GM18505 (cell line): ENCODE measurements at regions not wholly inside any gene's neighbourhood (a gene's known extent, or its start where the extent isn't known, plus 50 kb on each side); places are given as distances from the start of the nearest gene placed in this dataset.
"Not testable (repeated sequence)": the region's sequence is repeated elsewhere in the genome, so short reads cannot be mapped to it uniquely, and the experiment has no call there.

Experiments
- ATAC-seq: cut with Tn5 transposase; IDR thresholded peaks from one replicate; pipeline ENCODE4 v1.9.1; 2021; ENCODE audit not compliant: unreplicated experiment
- POLR2A ChIP-seq: IDR thresholded peaks from 4 replicates; pipeline ENCODE4 v1.6.1; 2011; ENCODE audit warnings: borderline replicate concordance; ENCODE audit not compliant: insufficient read depth, insufficient read length; ENCODE audit errors: extremely low read depth

DNA sequence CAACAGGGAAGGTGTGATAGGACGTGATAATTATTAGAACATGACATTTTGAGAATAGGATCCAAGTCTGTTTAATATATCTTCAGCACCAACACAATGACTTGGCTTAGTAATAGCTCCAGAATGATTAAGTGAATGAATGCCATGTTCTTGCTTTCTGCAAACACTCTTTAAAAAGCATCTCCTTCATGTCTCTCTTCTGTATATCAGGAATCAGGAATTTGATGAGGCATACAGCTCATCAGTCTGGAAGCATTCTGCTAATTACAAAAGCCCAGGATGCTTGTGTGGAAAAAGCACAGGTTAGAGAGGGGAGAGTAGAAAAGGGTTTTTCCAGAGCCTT lies 113.0 kb upstream of the ZNF648 start:
- ATAC-seq: no peak
- TF ChIP-seq POLR2A: no peak

DNA sequence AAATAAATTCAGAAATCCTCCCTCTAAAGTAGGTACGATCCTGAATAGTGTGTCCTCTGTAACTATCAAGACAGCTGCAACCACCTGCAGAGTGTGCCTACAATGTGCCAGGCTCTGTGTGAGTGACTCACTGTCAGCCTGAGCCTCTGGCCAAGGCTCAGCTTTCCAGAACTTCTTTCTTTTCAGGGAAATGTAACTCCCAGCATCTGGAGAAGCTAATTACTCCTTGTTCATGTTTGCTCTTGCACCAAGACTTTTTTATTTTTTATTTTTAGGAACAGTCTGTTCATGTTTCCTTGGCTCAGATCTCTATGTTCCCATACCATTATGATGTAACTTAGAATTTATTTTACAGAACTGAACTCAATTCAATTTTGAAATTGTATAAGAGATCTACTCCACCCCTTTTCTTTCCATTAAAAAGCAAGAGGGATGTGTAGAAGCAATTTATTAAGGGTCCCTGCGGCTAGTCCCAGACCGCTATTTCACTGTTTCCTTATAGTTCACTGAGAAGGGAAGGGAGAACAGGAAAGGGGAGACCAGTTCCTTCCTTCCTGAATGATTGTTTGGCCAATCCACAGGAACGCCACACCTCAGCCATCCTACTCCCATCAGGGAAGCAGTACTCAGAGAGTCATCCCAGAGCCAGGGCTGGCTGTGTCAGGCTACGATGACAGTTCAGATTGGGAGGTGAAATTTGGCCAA lies 112.4 kb upstream of the ZNF648 start:
- ATAC-seq: no peak
- no peak for TF ChIP-seq POLR2A

DNA sequence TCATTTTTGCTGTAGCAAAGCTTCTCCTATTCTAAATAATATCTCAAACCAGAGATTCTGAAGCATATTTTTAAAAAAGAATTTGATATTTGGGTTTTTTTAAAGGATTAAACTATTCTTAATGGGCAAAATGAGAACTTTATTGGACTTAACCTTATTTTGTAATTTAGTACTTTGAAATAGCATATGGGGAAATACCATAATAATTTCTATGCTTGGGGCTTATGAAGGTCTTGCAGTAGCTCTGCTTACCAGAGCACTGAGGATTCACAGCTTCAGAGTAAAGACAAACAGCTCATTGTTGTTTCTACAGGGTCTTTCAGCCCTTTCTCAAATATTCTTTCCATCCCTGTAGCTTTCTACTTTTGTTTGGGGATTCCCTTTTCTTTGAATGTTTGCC lies 111.2 kb upstream of the ZNF648 start:
- ATAC-seq: no peak
- no peak for TF ChIP-seq POLR2A

DNA sequence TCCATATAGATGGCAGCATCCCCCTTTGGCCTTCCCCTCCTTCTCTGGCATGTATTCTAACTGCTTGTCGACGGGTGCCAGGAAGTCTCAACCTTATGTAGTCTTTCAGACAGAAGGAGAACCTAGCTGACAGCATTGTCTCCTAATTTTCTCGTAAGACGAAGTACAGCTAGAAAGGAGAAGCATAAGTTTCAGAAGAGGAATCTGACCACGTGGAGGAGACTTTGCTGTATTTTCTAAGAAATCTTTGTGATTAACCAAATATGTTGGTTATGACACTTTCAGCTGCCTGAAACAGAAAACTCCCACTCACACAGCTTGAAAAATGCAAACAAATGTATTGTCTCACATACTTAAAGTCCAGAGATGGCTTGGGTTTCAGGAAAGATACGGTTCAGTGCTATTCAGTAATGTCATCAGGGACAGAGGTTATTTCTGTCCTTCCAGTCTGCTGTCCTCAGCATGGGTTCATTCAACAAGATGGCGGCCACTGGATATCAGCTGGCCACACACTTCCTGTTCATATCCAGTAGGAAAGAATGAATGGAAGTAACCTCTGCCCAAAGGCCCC lies 109.5 kb upstream of the ZNF648 start:
- no peak for TF ChIP-seq POLR2A
- ATAC-seq: no peak

DNA sequence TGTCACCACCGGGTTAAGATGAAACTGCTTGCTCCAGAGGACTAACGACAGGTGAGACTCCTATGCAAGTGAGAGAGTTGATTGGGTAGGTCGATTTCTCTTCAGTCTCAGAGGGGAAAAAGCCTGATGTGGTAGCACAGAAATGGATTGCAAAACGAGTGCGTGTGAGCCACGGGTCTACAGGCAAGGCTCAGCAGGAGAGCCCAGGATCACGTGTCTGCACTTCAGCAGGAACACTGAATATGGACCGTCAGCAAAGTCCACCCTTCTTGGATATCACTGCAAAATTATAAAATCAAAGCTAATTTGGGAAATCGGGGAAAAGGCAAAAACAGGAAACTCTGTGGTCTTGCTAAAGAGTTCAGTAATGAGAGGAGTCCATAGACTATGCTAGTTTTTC lies 107.7 kb upstream of the ZNF648 start:
- no peak for ATAC-seq
- TF ChIP-seq POLR2A: no peak

DNA sequence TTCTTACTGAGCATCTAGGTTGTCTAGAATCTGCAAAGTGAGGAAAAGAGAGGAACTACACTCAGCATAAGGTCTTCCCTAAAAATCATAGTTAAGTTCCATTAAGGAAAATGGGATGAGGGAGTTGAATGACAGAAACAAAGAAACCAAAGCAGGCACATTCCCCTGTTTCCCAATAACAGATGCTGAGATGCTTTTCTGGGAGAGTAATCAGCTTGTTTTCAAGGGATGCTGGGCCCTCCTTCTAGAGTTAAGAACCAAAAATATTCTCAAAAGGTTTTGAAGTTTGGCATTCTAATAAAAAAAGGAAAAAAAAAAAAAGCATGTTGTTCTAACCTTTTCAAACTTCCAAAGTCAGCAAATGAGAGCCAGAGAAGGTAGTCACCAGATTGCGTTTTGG lies 105.2 kb upstream of the ZNF648 start:
- TF ChIP-seq POLR2A: no peak
- ATAC-seq: no peak

DNA sequence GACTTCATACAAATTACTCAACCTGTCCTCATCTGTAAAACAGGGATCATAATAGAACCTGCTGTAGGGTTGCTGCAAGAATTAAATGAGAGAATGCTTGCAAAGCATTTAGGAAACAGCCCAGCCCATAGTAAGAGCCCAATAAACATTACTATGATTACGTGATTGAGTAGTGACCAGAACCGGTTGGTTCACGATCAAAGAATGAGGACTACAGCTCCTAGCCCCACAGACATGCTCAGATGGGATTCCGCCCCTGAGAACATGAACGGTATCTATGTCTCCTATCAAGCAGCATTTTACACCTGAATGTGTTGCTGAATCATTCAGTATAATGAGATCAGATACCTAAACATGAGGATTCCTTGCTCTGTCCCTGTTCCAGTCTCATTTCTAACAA lies 104.8 kb upstream of the ZNF648 start:
- ATAC-seq: no peak
- TF ChIP-seq POLR2A: no peak

DNA sequence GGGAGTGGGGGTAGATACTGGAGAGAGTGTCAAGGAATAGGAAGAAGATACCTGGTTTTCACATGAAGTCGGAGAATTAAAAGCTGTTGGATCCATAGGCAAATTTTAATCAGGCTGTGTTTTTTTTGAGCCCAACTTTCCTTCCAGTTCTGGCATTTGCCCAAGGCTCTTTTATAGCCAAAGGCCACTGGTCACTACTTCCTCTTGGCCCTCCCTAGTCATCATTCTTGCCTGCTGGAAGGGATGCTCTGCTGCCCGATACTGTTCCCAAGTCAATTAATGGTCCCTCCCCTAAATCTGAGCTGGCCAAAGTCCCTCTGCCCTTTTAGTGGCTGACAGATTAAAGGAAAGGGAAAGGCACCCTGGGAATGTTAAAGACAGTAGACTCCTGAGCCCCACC lies 102.8 kb upstream of the ZNF648 start:
- ATAC-seq: no peak

DNA sequence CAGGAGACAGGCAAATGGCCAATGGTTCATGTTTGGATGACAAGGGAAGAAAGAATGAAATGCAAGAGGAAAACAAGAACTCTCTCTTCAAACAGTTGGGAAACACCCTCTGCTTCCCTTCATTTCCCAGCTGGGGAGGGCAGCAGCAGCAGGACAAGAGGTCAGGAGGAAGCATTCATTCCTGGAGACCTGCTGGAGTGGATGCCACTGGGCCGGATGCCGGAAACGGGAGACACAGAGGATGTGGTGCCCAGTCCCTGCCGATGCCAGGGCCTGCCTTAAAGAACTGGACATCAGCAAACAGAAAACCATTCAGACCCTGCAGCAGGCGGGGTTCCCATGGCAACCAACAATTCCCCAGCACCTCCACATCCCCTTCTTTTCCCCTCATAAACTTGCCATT lies 102.3 kb upstream of the ZNF648 start:
- TF ChIP-seq POLR2A: no peak
- ATAC-seq: no peak

More for the DNA sequence above, 102.8 kb upstream of the ZNF648 start:
- TF ChIP-seq POLR2A: no peak

DNA sequence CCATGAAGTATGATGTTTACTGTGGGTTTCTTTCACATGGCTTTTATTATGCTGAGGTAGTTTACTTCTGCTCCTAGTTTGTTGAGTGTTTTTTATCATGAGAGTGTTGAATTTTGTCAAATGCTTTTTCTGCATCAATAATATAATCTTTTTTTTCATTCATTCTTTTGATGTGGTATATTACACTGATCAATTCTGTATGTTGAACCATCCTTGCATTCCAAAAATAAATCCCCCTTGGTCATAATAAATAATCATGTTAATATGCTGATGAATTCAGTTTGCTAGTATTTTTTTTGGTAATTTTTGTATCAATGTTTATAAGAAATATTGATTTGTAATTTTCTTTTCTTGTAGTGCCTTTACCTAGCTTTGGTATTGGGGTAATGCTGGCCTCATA lies 97.9 kb upstream of the ZNF648 start:
- ATAC-seq: no peak
- no peak for TF ChIP-seq POLR2A

DNA sequence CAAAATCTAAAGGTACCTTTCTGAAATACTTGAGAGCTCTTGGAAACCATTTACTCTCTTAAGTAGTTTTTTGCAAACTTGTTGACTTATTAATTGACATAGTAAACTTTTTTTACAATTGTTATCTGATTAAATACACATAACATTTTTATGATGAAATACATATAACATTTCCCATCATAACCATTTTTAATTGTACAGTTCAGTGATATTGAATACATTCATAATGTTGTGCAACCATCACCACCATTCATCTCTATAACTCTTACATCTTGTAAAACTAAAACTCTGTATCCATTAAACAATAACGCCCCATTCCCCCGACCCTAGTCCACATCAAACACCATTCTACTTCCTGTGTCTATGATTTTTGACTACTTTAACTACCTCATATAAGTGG lies 95.7 kb upstream of the ZNF648 start:
- no peak for ATAC-seq
- TF ChIP-seq POLR2A: no peak

DNA sequence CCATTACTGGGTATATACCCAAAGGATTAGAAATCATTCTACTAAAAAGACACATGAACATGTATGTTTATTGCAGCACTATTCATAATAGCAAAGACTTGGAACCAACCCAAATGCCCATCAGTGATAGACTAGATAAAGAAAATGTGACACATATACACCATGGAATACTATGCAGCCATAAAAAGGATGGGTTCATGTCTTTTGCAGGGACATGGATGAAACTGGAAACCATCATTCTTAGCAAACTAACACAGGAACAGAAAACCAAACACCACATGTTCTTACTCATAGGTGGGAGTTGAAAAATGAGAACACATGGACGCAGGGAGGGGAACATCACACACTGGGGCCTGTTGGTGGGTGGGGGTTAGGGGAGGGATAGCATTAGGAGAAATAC lies 92.9 kb upstream of the ZNF648 start:
- not testable (repeated sequence) for ATAC-seq

DNA sequence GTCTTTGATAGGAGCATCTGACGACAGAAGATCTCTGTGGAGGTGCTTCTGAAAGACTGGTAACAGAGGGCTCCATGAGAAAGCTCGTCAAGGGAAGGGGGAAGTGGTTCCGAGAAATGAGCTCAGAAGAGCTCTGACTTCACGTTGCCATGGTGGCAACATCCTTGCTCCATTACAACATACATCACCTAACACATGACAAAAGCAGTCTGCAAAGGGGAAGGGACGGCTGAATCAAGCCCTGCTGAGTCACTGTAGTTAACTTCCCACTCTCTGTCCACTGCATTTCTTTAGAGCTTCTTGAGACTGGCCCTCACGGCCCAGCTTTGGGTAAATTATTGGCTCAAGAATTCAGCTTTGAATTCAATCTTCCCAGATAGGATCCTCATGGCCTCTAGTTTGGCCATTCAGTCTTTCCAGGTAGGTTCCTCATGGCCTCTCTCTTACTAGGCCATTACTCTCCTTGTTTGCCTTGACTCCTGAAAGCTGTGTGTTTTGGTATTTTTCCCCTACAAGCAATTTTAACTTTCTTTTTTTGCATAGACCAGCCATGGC lies 88.0 kb upstream of the ZNF648 start:
- no peak for ATAC-seq
- no peak for TF ChIP-seq POLR2A

DNA sequence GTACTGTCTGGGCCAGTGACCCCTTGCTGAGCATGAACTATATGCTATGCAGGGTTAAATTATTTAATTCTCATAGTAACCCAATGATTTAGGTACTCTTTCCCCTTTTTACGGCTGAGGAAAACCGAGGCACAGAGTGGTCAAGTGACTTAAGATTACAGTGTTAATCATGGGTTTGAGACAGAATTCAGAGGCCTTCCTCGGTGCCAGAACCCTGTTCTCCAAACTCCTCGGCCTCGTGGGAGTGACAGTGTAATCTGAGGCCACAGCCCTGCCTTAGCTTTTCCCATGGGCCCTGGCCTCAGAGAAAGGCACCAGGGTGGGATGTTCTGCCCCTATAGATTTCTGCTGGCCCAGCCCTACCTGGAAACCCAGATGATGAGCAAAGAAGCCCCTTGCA lies 86.4 kb upstream of the ZNF648 start:
- no peak for ATAC-seq

More for the DNA sequence above, 86.4 kb upstream of the ZNF648 start:
- TF ChIP-seq POLR2A: no peak
